Putamen (tissue), 1 donor: ENCODE measurements at regions not wholly inside any gene's neighbourhood (a gene's known extent, or its start where the extent isn't known, plus 50 kb on each side); places are given as distances from the start of the nearest gene placed in this dataset.
"Not testable (repeated sequence)": the region's sequence is repeated elsewhere in the genome, so short reads cannot be mapped to it uniquely, and the experiment has no call there.

Source experiments
- DNase-seq: peaks from one replicate; pipeline ENCODE4 v3.0.0-alpha.2; 2016; ENCODE audit warnings: low spot score

DNA sequence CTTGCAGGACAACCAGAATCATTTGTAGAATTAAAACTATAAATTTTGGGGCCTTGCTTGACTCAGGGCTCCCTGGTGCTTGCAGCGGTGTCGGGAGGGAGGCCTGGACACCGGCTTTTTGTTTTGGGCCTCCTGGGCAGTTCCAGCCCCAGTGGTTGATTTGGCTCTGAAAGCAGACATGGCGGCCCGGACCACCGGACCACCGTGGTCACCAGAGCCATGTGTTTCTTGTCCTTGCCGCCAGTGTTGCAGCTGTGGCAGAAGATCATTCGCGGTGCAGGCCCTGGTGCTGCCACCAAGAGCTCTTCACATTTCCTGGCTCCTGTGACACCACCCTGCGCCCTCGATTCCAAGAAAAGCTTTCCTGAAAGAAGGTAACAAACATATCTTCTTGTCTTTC, 484.8 kb downstream of the BRINP3 start:
- no peak for DNase-seq

DNA sequence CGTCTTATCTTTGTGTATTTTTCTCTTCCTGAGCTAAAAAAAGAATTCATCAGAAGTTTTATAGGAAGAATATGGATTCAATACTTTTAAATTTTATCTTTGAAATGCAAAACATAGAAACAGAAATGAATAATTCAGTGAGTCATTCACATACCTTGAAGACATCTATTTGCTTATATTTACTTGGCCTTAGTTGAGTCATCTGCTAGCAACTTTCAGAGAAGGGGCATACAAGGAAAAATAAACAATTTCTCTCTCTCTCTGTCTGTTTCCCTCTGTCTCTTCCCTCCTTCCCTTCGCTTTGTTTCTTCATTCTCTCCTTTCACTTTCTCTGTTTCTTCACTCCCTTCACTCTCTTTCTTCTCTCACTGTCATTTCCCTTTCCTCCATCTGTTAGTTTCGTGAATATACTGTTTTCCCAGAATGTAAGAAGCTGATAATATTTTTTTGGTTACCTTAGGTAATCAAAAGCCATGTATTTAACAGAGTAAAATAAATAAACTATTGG, 477.2 kb downstream of the BRINP3 start:
- no peak for DNase-seq

DNA sequence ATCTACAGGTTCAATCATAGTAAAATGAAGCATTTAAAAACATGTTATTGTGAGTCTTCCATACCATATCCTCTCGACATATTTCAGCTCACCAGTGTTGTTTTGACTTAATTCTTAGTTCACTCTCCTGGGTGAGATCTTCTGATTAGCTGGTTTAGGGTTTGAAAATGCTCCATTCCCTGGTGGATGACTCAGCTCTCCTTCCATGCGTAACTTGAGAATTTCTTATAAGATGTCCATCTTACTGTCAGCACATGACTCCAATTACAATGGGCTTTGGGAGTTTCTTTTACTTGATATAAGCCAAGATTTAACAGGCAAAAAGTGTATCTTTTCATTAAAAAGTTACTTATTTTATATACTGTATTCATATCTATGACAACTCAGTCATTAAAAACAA, 476.5 kb downstream of the BRINP3 start:
- DNase-seq, result no peak

GRCh38 chr1:190003376-190003775, 474.3 kb downstream of the BRINP3 start:
- DNase-seq, result no peak

DNA sequence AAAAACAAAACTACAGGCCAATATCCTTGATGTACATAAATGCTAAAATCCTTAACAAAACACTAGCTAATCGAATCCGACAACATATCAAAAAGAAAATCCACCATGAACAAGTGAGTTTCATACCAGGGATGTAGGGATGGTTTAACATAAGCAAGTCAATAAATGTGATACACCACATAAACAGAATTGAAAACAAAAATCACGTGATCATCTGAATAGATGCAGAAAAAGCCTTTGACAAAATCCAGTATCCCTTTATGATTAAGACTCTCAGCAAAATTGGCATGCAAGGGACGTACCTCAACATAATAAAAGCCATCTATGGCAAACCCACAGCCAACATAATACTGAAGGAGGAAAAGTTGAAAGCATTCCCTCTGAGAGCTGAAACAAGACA, 466.1 kb downstream of the BRINP3 start:
- DNase-seq, result no peak

DNA sequence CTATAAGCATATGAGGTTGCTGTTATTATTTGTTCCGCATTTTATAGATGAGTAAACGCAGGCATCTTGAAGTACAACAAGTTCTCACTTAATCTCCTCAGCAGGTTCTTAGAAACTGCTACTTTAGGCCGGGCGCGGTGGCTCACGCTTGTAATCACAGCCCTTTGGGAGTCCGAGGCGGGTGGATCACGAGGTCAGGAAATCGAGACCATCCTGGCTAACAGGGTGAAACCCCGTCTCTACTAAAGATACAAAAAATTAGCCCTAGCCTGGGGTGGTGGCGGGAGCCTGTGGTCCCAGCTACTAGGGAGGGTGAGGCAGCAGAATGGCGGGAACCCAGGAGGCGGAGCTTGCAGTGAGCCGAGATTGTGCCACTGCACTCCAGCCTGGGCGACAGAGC, 458.5 kb downstream of the BRINP3 start:
- not testable (repeated sequence) for DNase-seq

- no peak for DNase-seq
Observed at GRCh38 chr1:190019717-190020116, 457.9 kb downstream of the BRINP3 start.

DNA sequence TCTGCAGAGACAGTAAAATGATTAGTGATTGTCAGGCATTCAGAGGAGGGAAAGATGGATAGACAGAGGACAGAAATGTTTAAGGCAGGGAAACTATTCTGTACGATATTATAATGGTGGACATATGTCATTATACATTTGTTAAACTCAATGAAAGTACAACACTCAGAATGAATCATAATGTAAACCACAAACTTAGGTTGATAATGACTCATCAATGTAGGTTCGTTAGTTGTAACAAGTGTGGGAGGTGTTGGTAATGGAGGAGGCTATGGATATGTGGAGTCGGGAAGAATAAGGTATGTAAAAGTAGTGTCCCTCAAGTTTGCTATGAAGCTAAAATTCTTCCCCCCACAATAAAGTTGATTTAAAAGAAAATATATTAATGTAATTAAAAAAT, 455.0 kb downstream of the BRINP3 start:
- DNase-seq, result no peak

DNA sequence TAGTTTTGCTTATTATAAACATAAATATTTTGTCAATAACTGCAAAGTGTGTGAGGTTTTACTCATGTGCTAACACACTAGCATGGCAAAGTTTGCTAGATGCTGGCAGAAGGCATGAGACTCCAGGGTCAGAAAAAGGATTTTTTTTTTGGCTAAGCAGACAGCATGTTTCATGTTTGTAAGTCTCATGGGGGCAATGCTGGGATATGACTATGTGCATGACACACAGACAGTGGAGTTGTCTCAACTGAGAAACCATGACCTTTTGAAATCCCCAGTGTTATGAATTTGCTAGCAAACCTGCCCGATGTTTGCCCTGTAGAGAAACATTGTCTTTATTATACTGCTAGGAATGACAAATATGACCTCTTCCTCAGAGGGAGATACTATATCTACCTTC, 448.2 kb downstream of the BRINP3 start:
- no peak for DNase-seq

DNA sequence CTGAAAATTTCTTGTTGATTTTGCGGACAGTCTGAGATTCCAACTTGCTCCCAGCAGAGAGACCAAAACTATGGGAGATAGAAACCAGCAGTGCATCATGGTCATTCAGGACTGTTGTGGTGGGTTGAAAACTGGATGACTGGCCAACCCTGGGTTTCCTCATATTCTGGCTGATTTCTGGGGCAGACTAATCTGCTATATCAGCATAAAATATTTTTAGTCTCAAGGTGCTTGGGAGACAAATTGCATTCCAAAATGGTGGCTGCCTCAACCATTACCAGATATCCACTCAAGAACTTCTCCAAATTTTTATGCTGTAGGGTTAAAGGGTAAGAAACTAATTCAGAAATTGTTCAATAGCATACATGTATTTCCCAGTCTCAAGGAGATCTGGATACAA, 434.0 kb downstream of the BRINP3 start:
- DNase-seq, result no peak

- no peak for DNase-seq
Observed at GRCh38 chr1:190046231-190046630, 431.4 kb downstream of the BRINP3 start.
